ENCODE measurements at regions not wholly inside any gene's neighbourhood (a gene's known extent, or its start where the extent isn't known, plus 50 kb on each side); places are given as distances from the start of the nearest gene placed in this dataset.

GRCh38 chr3:152185891-152186630, 82.7 kb upstream of the MBNL1 start:
- no peak for DNase-seq (ENCODE audit: extremely low read depth, low read depth, low spot score)

GRCh38 chr3:152190636-152191183, 78.0 kb upstream of the MBNL1 start:
- no peak for DNase-seq (ENCODE audit: extremely low read depth, low read depth, low spot score)

- no peak for DNase-seq (ENCODE audit: extremely low read depth, low read depth, low spot score)
These were observed 76.7 kb upstream of the MBNL1 start for GRCh38 chr3:152192050-152192449.

- no peak for DNase-seq (ENCODE audit: extremely low read depth, low read depth, low spot score)
These were observed 75.6 kb upstream of the MBNL1 start for GRCh38 chr3:152192936-152193672.

- no peak for DNase-seq (ENCODE audit: extremely low read depth, low read depth, low spot score)
These were observed 75.0 kb upstream of the MBNL1 start for GRCh38 chr3:152193673-152194267.

- DNase-seq (ENCODE audit: extremely low read depth, low read depth, low spot score), result no peak
These were observed 73.5 kb upstream of the MBNL1 start for GRCh38 chr3:152195206-152195605.

GRCh38 chr3:152196782-152197181, 71.9 kb upstream of the MBNL1 start:
- DNase-seq (ENCODE audit: extremely low read depth, low read depth, low spot score), result no peak

- DNase-seq (ENCODE audit: extremely low read depth, low read depth, low spot score), result no peak
These were observed 71.3 kb upstream of the MBNL1 start for GRCh38 chr3:152197451-152197850.

GRCh38 chr3:152197937-152198336, 70.8 kb upstream of the MBNL1 start:
- no peak for DNase-seq (ENCODE audit: extremely low read depth, low read depth, low spot score)

- no peak for DNase-seq (ENCODE audit: extremely low read depth, low read depth, low spot score)
These were observed 70.1 kb upstream of the MBNL1 start for GRCh38 chr3:152198665-152199064.

GRCh38 chr3:152199102-152199840, 69.5 kb upstream of the MBNL1 start:
- DNase-seq (ENCODE audit: extremely low read depth, low read depth, low spot score), result no peak

- no peak for DNase-seq (ENCODE audit: extremely low read depth, low read depth, low spot score)
These were observed 68.0 kb upstream of the MBNL1 start for GRCh38 chr3:152200476-152201420.

- DNase-seq (ENCODE audit: extremely low read depth, low read depth, low spot score), result no peak
These were observed 65.6 kb upstream of the MBNL1 start for GRCh38 chr3:152202976-152203626.

GRCh38 chr3:152203652-152204051, 65.1 kb upstream of the MBNL1 start:
- DNase-seq (ENCODE audit: extremely low read depth, low read depth, low spot score), result no peak

GRCh38 chr3:152204218-152204617, 64.5 kb upstream of the MBNL1 start:
- no peak for DNase-seq (ENCODE audit: extremely low read depth, low read depth, low spot score)

- DNase-seq (ENCODE audit: extremely low read depth, low read depth, low spot score), result no peak
These were observed 63.6 kb upstream of the MBNL1 start for GRCh38 chr3:152205097-152205593.

- DNase-seq (ENCODE audit: extremely low read depth, low read depth, low spot score), result no peak
These were observed 62.4 kb upstream of the MBNL1 start for GRCh38 chr3:152206243-152206760.

- no peak for DNase-seq (ENCODE audit: extremely low read depth, low read depth, low spot score)
These were observed 60.3 kb upstream of the MBNL1 start for GRCh38 chr3:152208439-152208838.

- DNase-seq (ENCODE audit: extremely low read depth, low read depth, low spot score), result no peak
These were observed 59.7 kb upstream of the MBNL1 start for GRCh38 chr3:152209060-152209459.
